Mucosa of descending colon (tissue), 3 donors: ENCODE measurements at regions not wholly inside any gene's neighbourhood (a gene's known extent, or its start where the extent isn't known, plus 50 kb on each side); places are given as distances from the start of the nearest gene placed in this dataset.
A peak's percentile ranks its signal among the peaks of the same experiment; 100 is the strongest.

Experiments
- ATAC-seq: fragments of 200-7000 bp; cut with Tn5 transposase; one replicate; pipeline ENCODE4 v1.9.1; 2020; ENCODE audit warnings: mild to moderate bottlenecking, moderate library complexity
- DNase-seq, 3 donors: peaks; one replicate each; pipeline ENCODE4 v3.0.0-alpha.2; 2020
- H3K36me3 ChIP-seq: fragments of 200-600 bp; one replicate; pipeline ENCODE4 v1.8.0; 2021; ENCODE audit warnings: low read depth, mild to moderate bottlenecking
- H3K4me1 ChIP-seq: fragments of 200-600 bp; one replicate; pipeline ENCODE4 v1.8.0; 2021; ENCODE audit warnings: low read depth, mild to moderate bottlenecking
- H3K4me3 ChIP-seq: fragments of 200-600 bp; one replicate; pipeline ENCODE4 v1.8.0; 2021; ENCODE audit warnings: mild to moderate bottlenecking
- H3K9me3 ChIP-seq: fragments of 200-600 bp; one replicate; pipeline ENCODE4 v1.8.0; 2021; ENCODE audit warnings: mild to moderate bottlenecking
- CTCF ChIP-seq: fragments of 200-600 bp; IDR thresholded peaks from one replicate; pipeline ENCODE4 v1.8.0; 2022; ENCODE audit warnings: antibody characterized with exemption, mild to moderate bottlenecking
- intact Hi-C, 2 donors: fragments of 100-400 bp; cut with DNase I in 1 of 2; cut with micrococcal nuclease in 1 of 2; formaldehyde crosslinking; loops; one replicate each; pipeline versions ENCODE4 v1.11.0 to v1.11.1; 2022; cut with DNase I, micrococcal nuclease
- donor health status: DM: no; HTN: no; CAD: no; lungs with moderate emphysema.
- donor health status: DM: no; HTN: no; CAD: no.
- donor health status: DM: no; HTN: yes; CAD: no.

DNA sequence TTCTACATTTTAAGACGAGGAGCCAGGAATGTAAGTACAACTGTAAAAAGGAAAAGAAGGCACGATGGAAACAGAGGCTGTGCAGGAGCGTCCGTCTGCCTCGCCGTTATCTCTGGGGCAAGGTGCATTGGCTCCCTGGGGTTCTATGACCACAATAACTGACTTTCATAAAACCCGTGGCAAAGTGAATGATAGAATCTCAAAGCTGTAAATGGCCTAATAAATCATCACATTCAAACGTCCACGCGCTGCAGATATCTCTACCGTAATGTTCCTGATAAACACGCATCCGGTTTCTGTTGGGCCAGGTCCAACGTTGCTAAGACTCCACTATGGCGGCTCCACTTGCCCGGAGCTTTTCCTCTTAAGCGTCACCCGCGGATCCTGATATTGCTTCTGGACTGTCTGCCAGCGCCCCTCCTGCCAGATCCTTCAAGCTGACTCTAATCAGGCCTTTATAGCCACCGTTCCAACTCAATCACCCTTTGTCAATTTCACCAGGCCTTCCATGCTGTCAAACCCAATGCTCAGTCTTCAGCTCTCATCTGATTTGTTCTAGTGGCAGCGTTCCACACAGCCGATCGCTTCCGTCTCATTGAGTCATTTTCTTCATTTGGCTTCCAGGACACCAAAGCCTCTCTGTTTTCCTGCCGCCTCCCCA lies 265.6 kb upstream of the FOXK1 start:
- Histone ChIP-seq H3K4me3 (no peak overlapping the region), H3K4me1 (no peaks in the 10 kb centered on the region)
- peak; percentile 22 for ATAC-seq

GRCh38 chr7:4428526-4428925 lies 253.6 kb upstream of the FOXK1 start:
- H3K4me3 ChIP-seq = no peak overlapping the region
- ATAC-seq = no peak
- no peak for DNase-seq
- intact Hi-C loops = no loop called here
- no peaks in the 10 kb centered on the region for H3K36me3 ChIP-seq
- TF ChIP-seq CTCF = no peak
- H3K9me3 ChIP-seq = peaks cover 11% of the 10 kb centered on the region
- no peaks in the 10 kb centered on the region for H3K4me1 ChIP-seq

More for the DNA sequence above, 265.6 kb upstream of the FOXK1 start:
- peak in 1 of 3 donors; percentile 51 for DNase-seq
- TF ChIP-seq CTCF = no peak
- Histone ChIP-seq H3K36me3 (no peaks in the 10 kb centered on the region), H3K9me3 (peaks cover 9% of the 10 kb centered on the region)
- intact Hi-C loops = no loop called here

- intact Hi-C loops = no loop called here
- H3K9me3 ChIP-seq = peaks cover 11% of the 10 kb centered on the region
- no peaks in the 10 kb centered on the region for H3K36me3 ChIP-seq
- ATAC-seq = no peak
- TF ChIP-seq CTCF = no peak
- no peak overlapping the region for H3K4me3 ChIP-seq
- no peaks in the 10 kb centered on the region for H3K4me1 ChIP-seq
- DNase-seq = no peak
Measured at GRCh38 chr7:4430227-4430626, 251.9 kb upstream of the FOXK1 start.

GRCh38 chr7:4434306-4434705 lies 247.8 kb upstream of the FOXK1 start:
- no peak for TF ChIP-seq CTCF
- intact Hi-C loops = no loop called here

DNA sequence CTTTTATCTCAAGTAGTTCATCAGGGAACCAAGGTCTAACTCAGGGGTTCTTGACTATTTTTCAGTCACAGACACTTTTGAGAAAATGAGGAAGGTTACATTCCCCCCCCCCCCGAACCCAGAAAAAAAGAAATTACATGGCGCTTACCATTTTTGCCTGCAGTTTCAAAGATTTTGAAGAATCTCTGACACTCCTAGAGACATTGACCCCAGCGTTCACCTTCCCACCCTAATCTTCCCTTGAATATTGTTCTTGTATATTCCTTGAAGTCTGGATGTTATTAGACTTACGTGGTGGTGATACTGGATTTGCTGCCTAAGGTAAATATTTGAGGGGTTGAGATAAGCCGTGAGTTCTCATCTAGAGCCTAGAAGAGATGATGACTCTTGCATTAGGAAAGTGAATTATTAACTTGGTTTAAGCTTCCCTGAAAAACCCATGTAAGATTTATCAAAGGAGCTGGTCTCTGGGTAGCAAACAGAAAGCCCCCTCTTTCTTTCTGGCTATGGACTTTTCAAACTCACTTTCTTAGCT lies 245.7 kb upstream of the FOXK1 start:
- no peak for ATAC-seq
- no peak for TF ChIP-seq CTCF
- intact Hi-C loops = no loop called here
- DNase-seq = no peak
- H3K9me3 ChIP-seq = no peaks in the 10 kb centered on the region
- H3K4me3 ChIP-seq = no peak overlapping the region
- no peaks in the 10 kb centered on the region for H3K4me1 ChIP-seq
- H3K36me3 ChIP-seq = no peaks in the 10 kb centered on the region

More at GRCh38 chr7:4434306-4434705, 247.8 kb upstream of the FOXK1 start:
- H3K4me3 ChIP-seq = no peak overlapping the region
- ATAC-seq (no peak), DNase-seq (no peak)
- no peaks in the 10 kb centered on the region for H3K36me3 ChIP-seq
- H3K9me3 ChIP-seq = peaks cover 10% of the 10 kb centered on the region
- no peaks in the 10 kb centered on the region for H3K4me1 ChIP-seq

DNA sequence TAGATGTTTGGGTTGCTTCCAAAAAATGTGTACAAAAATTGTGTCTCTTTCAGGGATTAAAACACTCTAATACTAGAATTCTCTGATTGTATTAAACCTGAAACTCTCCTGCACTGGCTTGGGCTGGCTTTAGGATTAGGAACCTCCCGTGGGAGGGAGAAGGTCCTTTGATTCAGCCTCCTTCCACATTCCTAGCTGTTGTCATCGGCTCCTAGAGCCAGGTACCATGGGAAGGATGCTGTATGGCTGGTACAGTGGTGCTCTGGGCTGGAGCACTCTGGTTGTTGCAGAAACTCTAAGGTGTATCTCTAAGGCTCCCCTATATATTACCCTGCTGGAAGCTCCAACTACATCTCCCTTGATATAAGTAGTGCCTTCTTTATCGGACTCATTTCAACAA lies 245.2 kb upstream of the FOXK1 start:
- no peak for TF ChIP-seq CTCF
- Histone ChIP-seq H3K4me1 (no peaks in the 10 kb centered on the region), H3K9me3 (no peaks in the 10 kb centered on the region), H3K36me3 (no peaks in the 10 kb centered on the region), H3K4me3 (no peak overlapping the region)
- ATAC-seq = no peak
- intact Hi-C loops = no loop called here
- no peak for DNase-seq
